ENCODE measurements at regions not wholly inside any gene's neighbourhood (a gene's known extent, or its start where the extent isn't known, plus 50 kb on each side); places are given as distances from the start of the nearest gene placed in this dataset.

GRCh38 chr3:102060814-102061213, 211.5 kb downstream of the NFKBIZ start:
- H2AFZ ChIP-seq (ENCODE audit: low read length): no peak overlapping the region
- no peaks in the 10 kb centered on the region for H3K36me3 ChIP-seq (replicated peaks in 1 of 2; ENCODE audit: control insufficient read depth in 1 of 2, insufficient read depth in 2 of 2, low read length in 2 of 2)
- no peak overlapping the region for H3K4me2 ChIP-seq (ENCODE audit: low read depth, low read length)
- BruUV-seq (replicated peaks): no TSS peak
- in situ Hi-C loops (cut with HindIII; ENCODE audit: extremely low pct_ligation_motif_present, low pct_unique_long_range_greater_than_20kb) (no loop called here), intact Hi-C loops (cut with micrococcal nuclease; ENCODE audit: unreplicated experiment) (loop anchor here (5.0 kb wide), 1 partner anchor 249 kb away; no protein-coding TSS in a partner anchor)
- ChIA-PET CTCF (ENCODE audit: low intra/inter-chr PET ratio, low total read pairs) (no interaction called here), POLR2A (no interaction called here)
- H3K27ac ChIP-seq (ENCODE audit: extremely low read length, insufficient read depth, low read length): no peak overlapping the region
- no peak overlapping the region for H3K9ac ChIP-seq (ENCODE audit: insufficient read depth, low read depth, low read length)
- ATAC-seq (peak; percentile 89), FAIRE-seq (no peak), DNase-seq (ENCODE audit: low spot score) (peak; percentile 60)
- no peak overlapping the region for H3K4me3 ChIP-seq (replicated peaks in 1 of 3; ENCODE audit: insufficient read depth in 1 of 3, low read depth in 2 of 3, low read length in 3 of 3)
- H3K79me2 ChIP-seq (ENCODE audit: insufficient read depth, low read length): no peaks in the 10 kb centered on the region
- no peaks in the 10 kb centered on the region for H3K9me3 ChIP-seq (ENCODE audit: low read length)
- H3K4me1 ChIP-seq (ENCODE audit: insufficient read depth, low read length): peaks cover 6% of the 10 kb centered on the region
- no peaks in the 10 kb centered on the region for H4K20me1 ChIP-seq (ENCODE audit: insufficient read depth, low read length)
- 0% methylated on average over 1 of the region's 1 CpG for WGBS (ENCODE audit: low lambda C conversion rate)
- 0 out of 5 replicates have a peak, but pooled peaks cover 0 to 5% of the 10 kb centered on the region in 2 experiments for H3K27me3 ChIP-seq (ENCODE audit: control insufficient read depth in 1 of 2, insufficient read depth in 2 of 2, low read length in 2 of 2)
- TF ChIP-seq PBX2 (CRISPR knock-in tag; IDR thresholded peaks at IDR 0.05): no peak
- TF ChIP-seq MAF1 (CRISPR knock-in tag; IDR thresholded peaks at IDR 0.05; ENCODE audit: borderline replicate concordance): no peak
- TF ChIP-seq RARA (CRISPR knock-in tag; IDR thresholded peaks at IDR 0.05): no peak
- TF ChIP-seq ZBED4 (CRISPR knock-in tag; IDR thresholded peaks at IDR 0.05; ENCODE audit: borderline replicate concordance): no peak
- peak; percentile 78 for TF ChIP-seq FOSL1 (CRISPR knock-in tag; IDR thresholded peaks at IDR 0.05; ENCODE audit: borderline replicate concordance)
- TF ChIP-seq NCOA5 (CRISPR knock-in tag; IDR thresholded peaks at IDR 0.05): no peak
- peak; percentile 56; the same call in 1 of the 3 replicates for TF ChIP-seq MXI1 (IDR thresholded peaks at IDR 0.05; ENCODE audit: borderline replicate concordance, low read depth, low read length)
- peak; percentile 33; the same call in 1 of the 2 replicates for TF ChIP-seq HMG20A (CRISPR knock-in tag; IDR thresholded peaks at IDR 0.05; ENCODE audit: borderline replicate concordance)
- no peak for TF ChIP-seq HIC2 (CRISPR knock-in tag; IDR thresholded peaks at IDR 0.05; ENCODE audit: low read depth)
- TF ChIP-seq ZNF17 (CRISPR knock-in tag; IDR thresholded peaks at IDR 0.05): no peak
- TF ChIP-seq CSRNP1 (CRISPR knock-in tag; IDR thresholded peaks at IDR 0.05): no peak
- no peak for TF ChIP-seq ONECUT2 (CRISPR knock-in tag; IDR thresholded peaks at IDR 0.05)
- TF ChIP-seq ZBTB7B (CRISPR knock-in tag; IDR thresholded peaks at IDR 0.05): 0 out of 2 replicates have a peak, but pooled peaks have one; percentile 24
- no peak for TF ChIP-seq AGO1 (IDR thresholded peaks at IDR 0.05; ENCODE audit: low read depth, low read length, poor library complexity, severe bottlenecking)
- no peak for TF ChIP-seq ZIK1 (CRISPR knock-in tag; IDR thresholded peaks at IDR 0.05; ENCODE audit: borderline replicate concordance, low read depth)
- TF ChIP-seq MYC (CRISPR knock-in tag; IDR thresholded peaks at IDR 0.05; ENCODE audit: borderline replicate concordance): no peak
